Muscle layer of duodenum (tissue), 2 donors: ENCODE measurements at regions not wholly inside any gene's neighbourhood (a gene's known extent, or its start where the extent isn't known, plus 50 kb on each side); places are given as distances from the start of the nearest gene placed in this dataset.

Source experiments
- H3K27ac ChIP-seq: one replicate; pipeline ENCODE4 v1.7.0; 2013; ENCODE audit warnings: mild to moderate bottlenecking, low read length
- H3K27me3 ChIP-seq: one replicate; pipeline ENCODE4 v1.7.0; 2013; ENCODE audit warnings: low read depth, mild to moderate bottlenecking, control low read depth, low read length
- H3K36me3 ChIP-seq, 2 donors: one replicate each; pipeline ENCODE4 v1.7.0; 2013; ENCODE audit warnings: low read length in 2 of 2, control low read depth in 1 of 2, mild to moderate bottlenecking in 1 of 2; ENCODE audit not compliant: insufficient read depth in 2 of 2, control insufficient read depth in 1 of 2
- H3K4me1 ChIP-seq, 2 donors: one replicate each; pipeline ENCODE4 v1.7.0; 2013; ENCODE audit warnings: low read length in 2 of 2, mild to moderate bottlenecking in 2 of 2, control low read depth in 1 of 2, moderate library complexity in 1 of 2; ENCODE audit not compliant: insufficient read depth in 2 of 2, control insufficient read depth in 1 of 2
- H3K4me3 ChIP-seq, 2 donors: one replicate each; pipeline ENCODE4 v1.7.0; 2013; ENCODE audit warnings: low read length in 2 of 2, low read depth in 1 of 2, mild to moderate bottlenecking in 1 of 2
- H3K9me3 ChIP-seq, 2 donors: one replicate each; pipeline ENCODE4 v1.7.0; 2013; ENCODE audit warnings: low read length in 2 of 2, control low read depth in 1 of 2, mild to moderate bottlenecking in 1 of 2; ENCODE audit not compliant: control insufficient read depth in 1 of 2
- donor health status: healthy.

DNA sequence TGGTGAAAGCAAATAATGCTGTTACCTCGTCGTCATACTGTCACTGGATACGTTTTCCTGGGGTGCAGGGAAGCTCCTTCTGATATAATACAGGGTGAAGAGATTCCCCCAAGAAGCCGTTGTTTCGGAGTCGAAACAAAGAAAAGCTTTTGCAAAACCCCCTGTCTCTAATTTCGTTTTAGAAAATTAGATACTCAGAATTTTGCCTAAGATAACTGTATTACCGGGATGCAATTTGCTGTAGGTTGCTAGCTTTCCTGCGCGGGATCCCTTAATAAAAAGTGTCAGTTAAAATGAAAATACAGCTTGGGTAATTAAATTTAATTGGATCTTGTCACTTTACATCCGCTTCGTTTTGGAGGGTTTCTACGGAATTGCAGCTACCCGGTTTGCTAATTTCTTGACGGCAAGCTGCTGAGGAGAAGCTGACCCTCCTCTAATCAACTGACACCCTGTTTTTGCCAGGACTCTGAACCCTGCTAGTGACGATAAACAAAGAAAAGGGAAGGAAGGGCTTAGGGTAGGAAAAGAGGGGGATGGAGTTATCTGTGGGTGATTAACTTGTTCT lies 174.6 kb downstream of the SHOX start:
- Histone ChIP-seq H3K27ac (no peak overlapping the region), H3K36me3 (no peaks in the 10 kb centered on the region), H3K27me3 (no peaks in the 10 kb centered on the region), H3K4me3 (no peak overlapping the region), H3K9me3 (peaks cover 0 to 2% of the 10 kb centered on the region in 2 donors), H3K4me1 (no peaks in the 10 kb centered on the region)

DNA sequence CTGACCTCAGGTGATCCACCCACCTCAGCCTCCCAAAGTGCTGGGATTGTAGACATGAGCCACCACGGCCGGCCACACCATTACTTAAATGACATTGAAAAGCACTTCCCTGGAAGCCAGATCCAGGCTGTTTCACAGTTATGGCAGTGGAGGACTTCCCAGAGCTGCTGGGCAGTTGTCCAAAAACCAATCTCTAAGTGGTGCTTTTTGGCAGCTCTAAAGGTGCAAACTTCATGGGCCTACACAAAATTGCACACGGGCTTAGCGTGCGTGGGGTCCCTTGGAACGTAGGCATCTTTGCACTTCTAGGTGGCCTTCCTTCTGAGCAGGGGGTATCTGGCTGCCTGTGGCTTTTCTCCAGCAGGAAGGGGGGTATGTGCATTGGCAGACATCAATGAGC lies 172.3 kb downstream of the SHOX start:
- H3K36me3 ChIP-seq = no peaks in the 10 kb centered on the region
- no peaks in the 10 kb centered on the region for H3K27me3 ChIP-seq
- no peak overlapping the region for H3K4me3 ChIP-seq
- H3K4me1 ChIP-seq = no peaks in the 10 kb centered on the region
- no peak overlapping the region for H3K27ac ChIP-seq
- no peaks in the 10 kb centered on the region for H3K9me3 ChIP-seq

DNA sequence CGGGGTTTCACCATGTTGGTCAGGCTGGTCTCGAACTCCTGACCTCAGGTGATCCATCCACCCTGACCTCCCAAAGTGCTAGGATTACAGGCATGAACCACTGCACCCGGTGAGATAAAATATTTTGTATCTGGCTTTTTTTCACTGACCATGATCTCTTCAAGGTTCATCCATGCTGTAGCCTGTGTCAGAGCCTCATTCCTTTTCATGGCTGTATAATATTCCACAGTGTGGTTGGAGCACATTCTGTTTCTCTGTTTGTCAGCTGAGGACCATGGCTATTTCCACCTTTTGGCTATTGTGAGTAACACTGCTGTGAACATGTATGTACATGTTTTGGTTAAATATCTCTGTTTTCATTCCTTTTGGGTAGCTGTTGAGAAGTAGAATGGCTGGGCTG lies 169.2 kb downstream of the SHOX start:
- no peak overlapping the region for H3K4me3 ChIP-seq
- H3K27ac ChIP-seq = no peak overlapping the region
- peaks cover 0 to 2% of the 10 kb centered on the region in 2 donors for H3K9me3 ChIP-seq
- no peaks in the 10 kb centered on the region for H3K36me3 ChIP-seq
- no peaks in the 10 kb centered on the region for H3K27me3 ChIP-seq
- no peaks in the 10 kb centered on the region for H3K4me1 ChIP-seq

DNA sequence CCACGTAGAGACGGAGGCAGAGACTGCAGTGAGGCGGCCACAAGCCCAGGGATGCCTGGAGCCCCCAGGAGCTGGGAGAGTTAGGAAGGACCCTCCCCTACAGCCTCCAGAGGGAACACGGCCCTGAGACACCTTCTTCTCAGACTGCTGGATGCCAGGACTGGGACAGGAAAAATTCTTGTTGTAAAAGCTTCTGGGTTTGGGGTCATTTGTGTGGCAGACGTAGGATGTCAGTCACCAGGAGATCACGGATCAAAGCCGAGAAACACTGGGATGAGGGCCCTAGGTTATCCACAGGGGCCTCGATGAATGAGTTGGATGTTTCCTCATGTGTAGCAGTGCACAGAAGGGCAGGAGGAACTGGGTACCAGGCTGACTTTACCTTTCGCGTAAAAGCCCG lies 163.7 kb downstream of the SHOX start:
- H3K4me3 ChIP-seq = no peak overlapping the region
- no peaks in the 10 kb centered on the region for H3K36me3 ChIP-seq
- H3K9me3 ChIP-seq = peaks cover 0 to 9% of the 10 kb centered on the region in 2 donors
- no peaks in the 10 kb centered on the region for H3K4me1 ChIP-seq
- H3K27me3 ChIP-seq = peaks cover 10% of the 10 kb centered on the region
- H3K27ac ChIP-seq = no peak overlapping the region

DNA sequence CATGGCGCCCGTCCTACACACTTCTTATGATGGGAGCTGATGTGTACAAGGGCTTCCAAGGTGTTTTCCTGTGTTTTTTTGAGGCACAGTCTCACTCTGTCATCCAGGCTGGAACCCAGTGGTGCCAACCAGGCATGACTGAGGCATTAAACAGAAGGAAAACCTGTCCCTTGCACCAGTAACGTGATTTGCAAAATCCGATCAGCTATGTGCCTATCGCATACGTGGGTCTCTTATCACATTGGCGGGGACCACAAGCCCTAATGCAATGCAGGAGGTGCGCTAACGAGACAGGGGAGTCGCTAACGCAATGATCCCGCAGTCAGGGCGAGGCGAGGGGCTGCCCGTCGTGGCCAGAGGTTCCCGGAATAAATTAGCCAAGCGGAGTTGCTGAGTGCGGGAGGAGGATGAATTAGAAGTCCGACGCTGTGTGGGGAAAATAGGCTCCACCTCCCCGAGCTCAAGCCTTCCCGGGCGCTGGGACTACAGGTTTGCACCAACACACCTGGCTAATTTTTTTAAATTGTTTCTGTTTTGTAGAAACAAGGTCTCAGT lies 162.7 kb downstream of the SHOX start:
- H3K4me1 ChIP-seq = no peaks in the 10 kb centered on the region
- peaks cover 0 to 9% of the 10 kb centered on the region in 2 donors for H3K9me3 ChIP-seq
- H3K36me3 ChIP-seq = no peaks in the 10 kb centered on the region
- no peak overlapping the region for H3K27ac ChIP-seq
- no peak overlapping the region for H3K4me3 ChIP-seq
- peaks cover 10% of the 10 kb centered on the region for H3K27me3 ChIP-seq

DNA sequence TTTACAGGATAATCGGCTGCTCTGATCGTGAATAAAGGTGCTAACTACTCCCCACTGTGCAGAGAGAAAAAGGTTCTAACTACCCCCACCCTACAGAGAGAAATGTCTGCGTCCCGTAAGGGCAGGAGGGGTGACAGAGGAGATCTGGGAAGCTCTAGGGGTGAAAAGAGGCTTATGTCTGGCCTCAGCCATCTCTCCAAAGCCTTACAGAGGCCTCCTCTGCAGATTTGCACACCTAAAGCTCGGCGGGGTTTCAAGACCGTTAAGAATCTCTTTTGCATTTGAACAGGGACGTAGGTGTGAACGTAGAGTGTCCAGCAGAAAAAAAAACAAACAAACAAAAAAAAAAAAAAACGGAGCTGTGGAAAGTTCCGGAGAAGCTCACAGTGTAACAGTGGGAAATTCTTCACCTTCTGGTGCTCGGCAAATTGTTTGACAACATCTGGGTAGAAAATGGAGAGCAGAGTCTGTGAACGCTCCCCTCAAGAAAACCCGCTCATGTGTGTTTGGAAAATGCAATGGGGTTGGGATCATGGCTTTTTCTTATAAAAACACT lies 161.0 kb downstream of the SHOX start:
- Histone ChIP-seq H3K36me3 (no peaks in the 10 kb centered on the region), H3K27ac (no peak overlapping the region), H3K4me3 (no peak overlapping the region), H3K4me1 (no peaks in the 10 kb centered on the region), H3K9me3 (peaks cover 0 to 11% of the 10 kb centered on the region in 2 donors), H3K27me3 (peaks cover 10% of the 10 kb centered on the region)

DNA sequence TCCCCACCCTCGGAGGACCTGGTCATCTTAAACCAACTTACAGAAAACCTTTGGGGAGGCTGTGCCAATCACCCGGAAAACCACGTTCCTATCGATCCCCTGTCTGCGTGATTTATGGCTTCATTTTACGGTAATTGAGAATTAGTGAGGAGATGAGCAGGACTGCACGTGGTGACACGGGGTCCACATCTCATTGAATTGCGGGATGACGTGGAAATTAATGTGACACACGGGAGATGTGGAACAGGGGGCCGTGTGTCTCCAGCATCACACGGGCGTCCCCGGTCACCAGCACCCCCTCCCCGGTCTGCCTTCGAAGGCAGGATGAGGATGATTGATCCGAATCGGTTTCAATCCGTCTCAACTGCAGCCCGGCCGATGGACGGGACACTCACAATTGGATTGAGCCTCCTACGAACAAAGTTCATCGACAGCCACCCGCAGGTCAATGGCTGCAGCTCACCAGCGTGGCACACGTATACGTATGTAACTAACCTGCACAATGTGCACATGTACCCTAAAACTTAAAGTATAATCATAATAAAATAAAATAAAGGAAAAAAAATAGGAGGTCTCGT lies 160.3 kb downstream of the SHOX start:
- H3K27me3 ChIP-seq = peaks cover 10% of the 10 kb centered on the region
- H3K9me3 ChIP-seq = peaks cover 0 to 11% of the 10 kb centered on the region in 2 donors
- H3K27ac ChIP-seq = no peak overlapping the region
- no peak overlapping the region for H3K4me3 ChIP-seq
- no peaks in the 10 kb centered on the region for H3K4me1 ChIP-seq
- H3K36me3 ChIP-seq = no peaks in the 10 kb centered on the region

DNA sequence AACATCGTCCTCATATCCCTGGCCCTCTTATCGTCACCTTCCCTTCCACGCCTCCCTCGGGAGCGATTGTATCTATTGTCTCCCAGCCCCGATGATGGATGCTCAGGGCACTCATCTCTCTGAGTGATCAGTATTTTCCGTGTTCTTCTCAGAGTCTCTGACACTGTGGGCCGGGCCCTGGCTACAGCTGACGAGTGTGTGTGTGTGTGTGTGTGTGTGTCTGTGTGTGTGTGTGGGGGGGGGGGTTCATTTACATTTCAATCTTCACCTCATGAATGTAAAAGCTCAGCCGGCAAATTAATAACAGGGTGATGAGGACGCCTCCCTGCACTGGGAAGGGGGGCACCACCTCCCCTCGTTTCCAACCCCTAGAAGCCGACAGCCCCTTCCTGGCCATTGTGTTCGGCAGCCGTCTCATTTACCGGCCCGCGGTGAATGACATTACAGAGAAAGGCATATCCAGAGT lies 159.5 kb downstream of the SHOX start:
- H3K9me3 ChIP-seq = peaks cover 0 to 11% of the 10 kb centered on the region in 2 donors
- peaks cover 10% of the 10 kb centered on the region for H3K27me3 ChIP-seq
- H3K4me3 ChIP-seq = no peak overlapping the region
- no peaks in the 10 kb centered on the region for H3K36me3 ChIP-seq
- H3K4me1 ChIP-seq = no peaks in the 10 kb centered on the region
- no peak overlapping the region for H3K27ac ChIP-seq

DNA sequence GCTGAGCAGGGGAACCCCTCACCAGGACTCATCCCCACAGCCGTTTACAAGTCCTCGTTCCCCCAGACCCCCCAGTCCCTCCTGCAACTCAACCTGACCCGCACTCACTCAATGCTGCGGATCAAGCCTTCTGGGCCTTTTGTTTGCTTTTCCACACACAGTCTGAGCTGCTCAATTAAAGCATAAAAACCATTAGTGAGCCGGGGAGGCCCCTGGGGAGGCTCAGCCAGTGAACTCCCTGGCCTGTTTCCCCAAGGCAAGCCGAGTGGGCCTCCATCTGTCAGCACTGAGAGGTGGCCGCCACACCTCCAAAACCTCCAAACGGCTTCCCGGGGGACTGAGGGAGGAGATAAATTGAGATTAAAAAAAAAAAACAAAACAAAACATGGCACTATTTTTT lies 158.5 kb downstream of the SHOX start:
- no peak overlapping the region for H3K4me3 ChIP-seq
- no peaks in the 10 kb centered on the region for H3K36me3 ChIP-seq
- H3K9me3 ChIP-seq = peaks cover 0 to 12% of the 10 kb centered on the region in 2 donors
- no peak overlapping the region for H3K27ac ChIP-seq
- H3K4me1 ChIP-seq = no peaks in the 10 kb centered on the region
- H3K27me3 ChIP-seq = peaks cover 10% of the 10 kb centered on the region

DNA sequence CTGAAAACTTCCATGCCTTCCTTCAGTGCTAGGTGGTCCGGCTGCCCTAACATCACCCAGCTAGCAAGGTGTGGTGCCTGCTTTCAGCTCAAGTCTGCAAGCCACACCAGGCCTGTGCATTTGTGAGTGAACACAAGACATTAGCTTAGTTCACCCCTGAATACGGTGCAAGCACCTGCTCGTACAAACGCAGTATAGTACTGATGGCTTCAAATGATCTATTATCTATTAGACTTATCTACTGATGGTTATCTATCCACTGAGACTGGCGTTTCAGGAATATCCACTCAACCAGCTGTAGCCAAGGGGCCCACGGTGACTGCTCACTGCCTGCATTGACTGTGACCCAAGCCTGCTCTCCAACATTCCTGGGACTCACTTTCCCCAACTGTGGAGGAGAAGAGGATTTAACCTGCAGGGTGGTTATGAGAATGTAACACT lies 155.9 kb downstream of the SHOX start:
- peaks cover 10% of the 10 kb centered on the region for H3K27me3 ChIP-seq

DNA sequence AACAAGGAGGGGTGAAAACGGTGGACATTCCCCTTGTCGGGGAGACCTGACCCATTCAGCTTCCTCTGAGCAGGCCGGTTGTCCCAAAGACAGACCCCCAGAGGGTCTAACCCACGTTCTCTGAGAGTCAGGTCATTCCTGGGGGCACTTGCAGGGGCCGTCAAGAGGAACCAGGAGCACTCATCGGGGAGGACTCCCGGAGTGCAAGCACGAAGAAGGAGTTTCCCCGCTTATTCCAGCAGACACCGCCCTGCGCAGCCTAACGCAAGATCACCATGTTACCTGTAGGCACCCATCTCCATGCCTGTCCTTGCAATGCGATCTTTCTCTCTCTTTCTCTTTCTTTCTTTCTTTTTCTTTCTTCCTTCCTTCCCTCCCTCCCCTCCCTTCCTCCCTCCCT lies 154.2 kb downstream of the SHOX start:
- H3K27me3 ChIP-seq = no peaks in the 10 kb centered on the region
- peaks cover 0 to 5% of the 10 kb centered on the region in 2 donors for H3K9me3 ChIP-seq
- H3K4me1 ChIP-seq = no peaks in the 10 kb centered on the region
- no peak overlapping the region for H3K27ac ChIP-seq
- H3K36me3 ChIP-seq = no peaks in the 10 kb centered on the region
- no peak overlapping the region for H3K4me3 ChIP-seq

More for the DNA sequence above, 155.9 kb downstream of the SHOX start:
- Histone ChIP-seq H3K4me1 (no peaks in the 10 kb centered on the region), H3K4me3 (no peak overlapping the region), H3K36me3 (no peaks in the 10 kb centered on the region), H3K9me3 (peaks cover 0 to 7% of the 10 kb centered on the region in 2 donors), H3K27ac (no peak overlapping the region)
